WTC11 (cell line): ENCODE measurements at regions not wholly inside any gene's neighbourhood (a gene's known extent, or its start where the extent isn't known, plus 50 kb on each side); places are given as distances from the start of the nearest gene placed in this dataset.

Experiments
- ATAC-seq: fragments of 200-7000 bp; cut with Tn5 transposase; 2 replicates; pipeline ENCODE4 v1.10.0; 2021; ENCODE audit warnings: mild to moderate bottlenecking, moderate library complexity
- CTCF ChIA-PET: fragments of 300-600 bp; sonication (Branson Sonifier 250); formaldehyde crosslinking; loops from one replicate; lab custom pipeline; 2021; ENCODE audit warnings: antibody characterized with exemption; lab: Charles Lee
- POLR2A ChIA-PET: fragments of 350-600 bp; sonication (Branson Sonifier 250); formaldehyde crosslinking; loops from one replicate; lab custom pipeline; 2021; ENCODE audit warnings: antibody characterized with exemption; lab: Charles Lee
- DNase-seq: peaks from one replicate; pipeline ENCODE4 v3.0.0; 2021; ENCODE audit warnings: low spot score
- H3K27ac Mint-ChIP-seq: 2 replicates; pipeline ENCODE4 v1.8.0; 2021; ENCODE audit warnings: mixed read lengths
- H3K27me3 Mint-ChIP-seq: 2 replicates; pipeline ENCODE4 v1.8.0; 2021; ENCODE audit warnings: low read depth, mild to moderate bottlenecking, moderate library complexity, mixed read lengths
- H3K36me3 Mint-ChIP-seq: 2 replicates; pipeline ENCODE4 v1.8.0; 2021; ENCODE audit warnings: mixed read lengths
- H3K4me1 Mint-ChIP-seq: 2 replicates; pipeline ENCODE4 v1.8.0; 2022; ENCODE audit warnings: mixed read lengths
- H3K4me3 Mint-ChIP-seq: 2 replicates; pipeline ENCODE4 v1.8.0; 2021; ENCODE audit warnings: mild to moderate bottlenecking, moderate library complexity, mixed read lengths
- H3K9me3 Mint-ChIP-seq: 2 replicates; pipeline ENCODE4 v1.8.0; 2021; ENCODE audit warnings: mixed read lengths
- E2F5 ChIP-seq: sonication (generic); formaldehyde crosslinking; IDR thresholded peaks from 2 replicates; pipeline ENCODE4 v1.8.1; 2022; ENCODE audit warnings: mild to moderate bottlenecking, moderate library complexity, missing genetic modification reagents
- EMX1 ChIP-seq: fragments of 250-450 bp; sonication (Bioruptor Pico); IDR thresholded peaks from 2 replicates; pipeline ENCODE4 v1.8.0; 2021; ENCODE audit warnings: mild to moderate bottlenecking
- ESRRA ChIP-seq: sonication (generic); formaldehyde crosslinking; IDR thresholded peaks from 2 replicates; pipeline ENCODE4 v1.8.1; 2022; ENCODE audit warnings: mild to moderate bottlenecking, missing genetic modification reagents, borderline replicate concordance
- ETV6 ChIP-seq: sonication (generic); formaldehyde crosslinking; IDR thresholded peaks from 2 replicates; pipeline ENCODE4 v1.8.1; 2022; ENCODE audit warnings: mild to moderate bottlenecking, missing genetic modification reagents
- FOXJ3 ChIP-seq: sonication (generic); formaldehyde crosslinking; IDR thresholded peaks from 2 replicates; pipeline ENCODE4 v1.9.0; 2021; ENCODE audit warnings: missing genetic modification reagents, mild to moderate bottlenecking, borderline replicate concordance
- HMGXB4 ChIP-seq: sonication (generic); formaldehyde crosslinking; IDR thresholded peaks from 2 replicates; pipeline ENCODE4 v1.8.1; 2023; ENCODE audit warnings: mild to moderate bottlenecking, moderate library complexity, missing genetic modification reagents
- IRF2 ChIP-seq: sonication (generic); formaldehyde crosslinking; IDR thresholded peaks from 2 replicates; pipeline ENCODE4 v1.8.0; 2022; ENCODE audit warnings: low read depth, missing genetic modification reagents, borderline replicate concordance
- NFATC4 ChIP-seq: fragments of 250-450 bp; sonication (Bioruptor Pico); IDR thresholded peaks from 2 replicates; pipeline ENCODE4 v1.9.0; 2021; ENCODE audit warnings: mild to moderate bottlenecking
- PRDM15 ChIP-seq: sonication (generic); formaldehyde crosslinking; IDR thresholded peaks from 2 replicates; pipeline ENCODE4 v1.8.0; 2022; ENCODE audit warnings: missing genetic modification reagents
- RORB ChIP-seq: fragments of 250-450 bp; sonication (Bioruptor Pico); IDR thresholded peaks from 2 replicates; pipeline ENCODE4 v1.9.0; 2021; ENCODE audit warnings: mild to moderate bottlenecking
- SMAD3 ChIP-seq: sonication (generic); formaldehyde crosslinking; IDR thresholded peaks from 2 replicates; pipeline ENCODE4 v1.8.0; 2022; ENCODE audit warnings: missing genetic modification reagents, mild to moderate bottlenecking, borderline replicate concordance
- SMAD4 ChIP-seq: sonication (generic); formaldehyde crosslinking; IDR thresholded peaks from 2 replicates; pipeline ENCODE4 v1.8.0; 2022; ENCODE audit warnings: mild to moderate bottlenecking, missing genetic modification reagents
- TCF7 ChIP-seq: sonication (generic); formaldehyde crosslinking; IDR thresholded peaks from 2 replicates; pipeline ENCODE4 v1.8.0; 2022; ENCODE audit warnings: mild to moderate bottlenecking, low read depth, missing genetic modification reagents, moderate library complexity
- TEAD1 ChIP-seq: sonication (generic); formaldehyde crosslinking; IDR thresholded peaks from 2 replicates; pipeline ENCODE4 v1.8.0; 2022; ENCODE audit warnings: mild to moderate bottlenecking, missing genetic modification reagents
- ZBTB21 ChIP-seq: sonication (generic); formaldehyde crosslinking; IDR thresholded peaks from 2 replicates; pipeline ENCODE4 v1.8.1; 2023; ENCODE audit warnings: mild to moderate bottlenecking, missing genetic modification reagents, borderline replicate concordance
- ZNF396 ChIP-seq: fragments of 250-450 bp; sonication (Bioruptor Pico); IDR thresholded peaks from 2 replicates; pipeline ENCODE4 v1.8.0; 2021; ENCODE audit warnings: mild to moderate bottlenecking, moderate library complexity, borderline replicate concordance
- TF ChIP-seq, protein P1 (sequence below): fragments of 250-450 bp; sonication (Bioruptor Pico); IDR thresholded peaks from 2 replicates; pipeline ENCODE4 v1.8.0; 2021; ENCODE audit warnings: mild to moderate bottlenecking
- TF ChIP-seq, protein P2 (sequence below): fragments of 250-450 bp; sonication (Bioruptor Pico); IDR thresholded peaks from 2 replicates; pipeline ENCODE4 v2.1.2; 2022; ENCODE audit warnings: mild to moderate bottlenecking, moderate library complexity
- TF ChIP-seq, protein P3 (sequence below): sonication (generic); formaldehyde crosslinking; IDR thresholded peaks from 2 replicates; pipeline ENCODE4 v1.8.1; 2023; ENCODE audit warnings: mild to moderate bottlenecking, missing genetic modification reagents, moderate library complexity
- TF ChIP-seq, protein P4 (sequence below): sonication (generic); formaldehyde crosslinking; conservative IDR thresholded peaks from 2 replicates; pipeline ENCODE4 v1.8.1; 2022; ENCODE audit warnings: mild to moderate bottlenecking, missing genetic modification reagents

GRCh38 chr6:68238097-68238601 is 396.9 kb upstream of the ADGRB3 start:
- H3K4me1 Mint-ChIP-seq = peaks cover 18% of the 10 kb centered on the region
- DNase-seq (no peak), ATAC-seq (no peak)
- no peak for TF ChIP-seq PRDM15
- TF ChIP-seq, protein P1, sequence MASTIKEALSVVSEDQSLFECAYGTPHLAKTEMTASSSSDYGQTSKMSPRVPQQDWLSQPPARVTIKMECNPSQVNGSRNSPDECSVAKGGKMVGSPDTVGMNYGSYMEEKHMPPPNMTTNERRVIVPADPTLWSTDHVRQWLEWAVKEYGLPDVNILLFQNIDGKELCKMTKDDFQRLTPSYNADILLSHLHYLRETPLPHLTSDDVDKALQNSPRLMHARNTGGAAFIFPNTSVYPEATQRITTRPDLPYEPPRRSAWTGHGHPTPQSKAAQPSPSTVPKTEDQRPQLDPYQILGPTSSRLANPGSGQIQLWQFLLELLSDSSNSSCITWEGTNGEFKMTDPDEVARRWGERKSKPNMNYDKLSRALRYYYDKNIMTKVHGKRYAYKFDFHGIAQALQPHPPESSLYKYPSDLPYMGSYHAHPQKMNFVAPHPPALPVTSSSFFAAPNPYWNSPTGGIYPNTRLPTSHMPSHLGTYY (CRISPR knock-in tag) = no peak
- TF ChIP-seq, protein P2, sequence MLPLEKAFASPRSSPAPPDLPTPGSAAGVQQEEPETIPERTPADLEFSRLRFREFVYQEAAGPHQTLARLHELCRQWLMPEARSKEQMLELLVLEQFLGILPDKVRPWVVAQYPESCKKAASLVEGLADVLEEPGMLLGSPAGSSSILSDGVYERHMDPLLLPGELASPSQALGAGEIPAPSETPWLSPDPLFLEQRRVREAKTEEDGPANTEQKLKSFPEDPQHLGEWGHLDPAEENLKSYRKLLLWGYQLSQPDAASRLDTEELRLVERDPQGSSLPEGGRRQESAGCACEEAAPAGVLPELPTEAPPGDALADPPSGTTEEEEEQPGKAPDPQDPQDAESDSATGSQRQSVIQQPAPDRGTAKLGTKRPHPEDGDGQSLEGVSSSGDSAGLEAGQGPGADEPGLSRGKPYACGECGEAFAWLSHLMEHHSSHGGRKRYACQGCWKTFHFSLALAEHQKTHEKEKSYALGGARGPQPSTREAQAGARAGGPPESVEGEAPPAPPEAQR (CRISPR knock-in tag) = no peak
- TF ChIP-seq RORB (CRISPR knock-in tag) = no peak
- no peak for TF ChIP-seq FOXJ3
- no peak for TF ChIP-seq TCF7 (CRISPR knock-in tag)
- TF ChIP-seq, protein P3, sequence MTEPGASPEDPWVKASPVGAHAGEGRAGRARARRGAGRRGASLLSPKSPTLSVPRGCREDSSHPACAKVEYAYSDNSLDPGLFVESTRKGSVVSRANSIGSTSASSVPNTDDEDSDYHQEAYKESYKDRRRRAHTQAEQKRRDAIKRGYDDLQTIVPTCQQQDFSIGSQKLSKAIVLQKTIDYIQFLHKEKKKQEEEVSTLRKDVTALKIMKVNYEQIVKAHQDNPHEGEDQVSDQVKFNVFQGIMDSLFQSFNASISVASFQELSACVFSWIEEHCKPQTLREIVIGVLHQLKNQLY (CRISPR knock-in tag) = no peak
- TF ChIP-seq NFATC4 (CRISPR knock-in tag) = no peak
- no peak for TF ChIP-seq TEAD1 (CRISPR knock-in tag)
- TF ChIP-seq E2F5 (CRISPR knock-in tag) = no peak
- no peak for TF ChIP-seq HMGXB4 (CRISPR knock-in tag)
- no peak for TF ChIP-seq IRF2 (CRISPR knock-in tag)
- no peak for TF ChIP-seq SMAD3
- no peak for TF ChIP-seq EMX1
- TF ChIP-seq ZBTB21 = no peak
- TF ChIP-seq ESRRA (CRISPR knock-in tag) = no peak
- TF ChIP-seq, protein P4, sequence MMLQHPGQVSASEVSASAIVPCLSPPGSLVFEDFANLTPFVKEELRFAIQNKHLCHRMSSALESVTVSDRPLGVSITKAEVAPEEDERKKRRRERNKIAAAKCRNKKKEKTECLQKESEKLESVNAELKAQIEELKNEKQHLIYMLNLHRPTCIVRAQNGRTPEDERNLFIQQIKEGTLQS (CRISPR knock-in tag) = no peak
- TF ChIP-seq SMAD4 (CRISPR knock-in tag) = no peak
- no peak for TF ChIP-seq ETV6
- TF ChIP-seq ZNF396 (CRISPR knock-in tag) = no peak
- peaks cover 4% of the 10 kb centered on the region; the same call in 1 of the 2 replicates for H3K36me3 Mint-ChIP-seq
- H3K9me3 Mint-ChIP-seq = peaks cover 6% of the 10 kb centered on the region
- H3K4me3 Mint-ChIP-seq = no peak overlapping the region
- POLR2A ChIA-PET = no interaction called here
- peak overlapping the region; percentile 9; the same call in 1 of the 2 replicates for H3K27ac Mint-ChIP-seq
- H3K27me3 Mint-ChIP-seq = no peaks in the 10 kb centered on the region
- CTCF ChIA-PET = interaction anchor here (1.4 kb wide), 1 partner anchor 12 kb away, joined by 4 read pairs; no protein-coding TSS in a partner anchor
